ENCODE measurements at regions not wholly inside any gene's neighbourhood (a gene's known extent, or its start where the extent isn't known, plus 50 kb on each side); places are given as distances from the start of the nearest gene placed in this dataset.

DNA sequence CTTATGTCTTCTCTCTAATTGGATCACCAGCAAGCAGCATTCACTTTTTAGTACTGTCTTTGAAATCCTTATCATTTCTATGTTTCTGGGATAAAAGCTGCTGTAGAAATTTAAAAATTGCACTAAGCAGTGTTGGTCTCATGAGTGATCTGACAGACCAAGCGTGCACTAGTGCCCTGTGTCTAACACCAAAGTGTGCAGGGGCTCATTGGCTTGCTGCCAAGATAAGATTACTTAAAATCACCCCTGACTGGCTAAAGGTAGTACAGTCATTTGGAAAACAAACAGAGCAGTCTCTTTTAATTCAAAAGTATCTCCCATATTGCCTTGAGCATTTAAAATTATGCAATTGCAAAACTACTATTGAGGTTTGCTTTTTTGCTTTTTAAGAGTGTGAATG is 304.6 kb downstream of the ARAP2 start:
- Histone ChIP-seq H3K27ac (no peak overlapping the region), H3K9me3 (no peaks in the 10 kb centered on the region), H3K4me3 (no peak overlapping the region), H3K36me3 (no peaks in the 10 kb centered on the region), H3K27me3 (no peaks in the 10 kb centered on the region), H3K4me1 (no peaks in the 10 kb centered on the region)
- TF ChIP-seq, protein P1, sequence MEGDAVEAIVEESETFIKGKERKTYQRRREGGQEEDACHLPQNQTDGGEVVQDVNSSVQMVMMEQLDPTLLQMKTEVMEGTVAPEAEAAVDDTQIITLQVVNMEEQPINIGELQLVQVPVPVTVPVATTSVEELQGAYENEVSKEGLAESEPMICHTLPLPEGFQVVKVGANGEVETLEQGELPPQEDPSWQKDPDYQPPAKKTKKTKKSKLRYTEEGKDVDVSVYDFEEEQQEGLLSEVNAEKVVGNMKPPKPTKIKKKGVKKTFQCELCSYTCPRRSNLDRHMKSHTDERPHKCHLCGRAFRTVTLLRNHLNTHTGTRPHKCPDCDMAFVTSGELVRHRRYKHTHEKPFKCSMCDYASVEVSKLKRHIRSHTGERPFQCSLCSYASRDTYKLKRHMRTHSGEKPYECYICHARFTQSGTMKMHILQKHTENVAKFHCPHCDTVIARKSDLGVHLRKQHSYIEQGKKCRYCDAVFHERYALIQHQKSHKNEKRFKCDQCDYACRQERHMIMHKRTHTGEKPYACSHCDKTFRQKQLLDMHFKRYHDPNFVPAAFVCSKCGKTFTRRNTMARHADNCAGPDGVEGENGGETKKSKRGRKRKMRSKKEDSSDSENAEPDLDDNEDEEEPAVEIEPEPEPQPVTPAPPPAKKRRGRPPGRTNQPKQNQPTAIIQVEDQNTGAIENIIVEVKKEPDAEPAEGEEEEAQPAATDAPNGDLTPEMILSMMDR (IDR thresholded peaks at IDR 0.05 in 4 of 5, conservative IDR thresholded peaks at IDR 0.05 in 1 of 5): no peak
- TF ChIP-seq POLR2A (IDR thresholded peaks at IDR 0.05): no peak
- intact Hi-C loops (cut with DNase I; ENCODE audit: low total_unique reads): no loop called here
- ATAC-seq (no peak), DNase-seq (no peak)
- in situ Hi-C loops (cut with MboI; ENCODE audit: low sequenced_read_pairs in 4 of 4): no loop called here

DNA sequence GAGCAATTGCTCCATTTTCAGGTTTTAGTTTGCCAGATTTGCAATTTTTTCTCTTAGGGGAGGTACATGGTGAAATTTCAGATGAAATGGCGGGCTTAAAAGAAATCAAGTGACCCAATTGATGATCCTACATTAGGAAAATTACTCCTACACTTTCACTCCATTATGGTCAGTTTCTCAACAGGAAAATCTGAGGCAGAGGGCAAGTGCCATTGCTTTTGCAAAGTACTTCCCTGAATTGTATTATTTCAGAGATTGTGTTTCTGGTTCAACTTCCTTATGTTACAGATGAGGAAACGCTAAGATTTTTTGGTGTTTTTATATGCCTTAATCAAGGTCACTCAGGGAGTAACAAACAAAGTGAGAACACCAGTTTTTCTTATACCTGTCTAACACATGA is 302.2 kb downstream of the ARAP2 start:
- no peaks in the 10 kb centered on the region for H3K27me3 ChIP-seq
- no peak overlapping the region for H3K4me3 ChIP-seq
- ATAC-seq (no peak), DNase-seq (no peak)
- no peaks in the 10 kb centered on the region for H3K36me3 ChIP-seq
- TF ChIP-seq POLR2A (IDR thresholded peaks at IDR 0.05): no peak
- TF ChIP-seq, protein P1 (IDR thresholded peaks at IDR 0.05 in 4 of 5, conservative IDR thresholded peaks at IDR 0.05 in 1 of 5): no peak
- H3K9me3 ChIP-seq: no peaks in the 10 kb centered on the region
- intact Hi-C loops (cut with DNase I; ENCODE audit: low total_unique reads): no loop called here
- no peaks in the 10 kb centered on the region for H3K4me1 ChIP-seq
- H3K27ac ChIP-seq: no peak overlapping the region
- in situ Hi-C loops (cut with MboI; ENCODE audit: low sequenced_read_pairs in 4 of 4): no loop called here

DNA sequence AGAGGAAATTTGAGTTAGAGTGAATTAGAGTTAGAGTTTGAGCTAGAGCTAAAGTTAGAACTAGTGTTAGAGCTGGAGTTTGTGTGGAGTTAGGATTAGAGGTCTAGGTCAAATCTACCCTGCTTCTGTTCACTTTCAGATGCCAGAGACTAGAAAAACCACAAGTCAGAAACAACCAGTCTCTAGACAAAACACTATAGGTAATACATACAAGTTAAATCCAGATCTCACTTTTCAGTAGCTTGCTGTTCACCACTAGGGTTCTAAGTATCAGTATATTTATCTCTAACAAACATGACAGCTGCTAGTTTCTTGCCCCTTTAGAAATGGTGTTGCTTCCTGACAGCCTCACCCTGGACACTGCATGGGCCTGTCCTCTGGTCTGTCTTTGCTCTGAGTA is 300.7 kb downstream of the ARAP2 start:
- no peaks in the 10 kb centered on the region for H3K9me3 ChIP-seq
- DNase-seq (no peak), ATAC-seq (no peak)
- no peak overlapping the region for H3K27ac ChIP-seq
- no peaks in the 10 kb centered on the region for H3K4me1 ChIP-seq
- intact Hi-C loops (cut with DNase I; ENCODE audit: low total_unique reads) (no loop called here), in situ Hi-C loops (cut with MboI; ENCODE audit: low sequenced_read_pairs in 4 of 4) (no loop called here)
- H3K27me3 ChIP-seq: no peaks in the 10 kb centered on the region
- no peak overlapping the region for H3K4me3 ChIP-seq
- no peaks in the 10 kb centered on the region for H3K36me3 ChIP-seq
- no peak for TF ChIP-seq POLR2A (IDR thresholded peaks at IDR 0.05)
- TF ChIP-seq, protein P1 (IDR thresholded peaks at IDR 0.05 in 4 of 5, conservative IDR thresholded peaks at IDR 0.05 in 1 of 5): no peak

DNA sequence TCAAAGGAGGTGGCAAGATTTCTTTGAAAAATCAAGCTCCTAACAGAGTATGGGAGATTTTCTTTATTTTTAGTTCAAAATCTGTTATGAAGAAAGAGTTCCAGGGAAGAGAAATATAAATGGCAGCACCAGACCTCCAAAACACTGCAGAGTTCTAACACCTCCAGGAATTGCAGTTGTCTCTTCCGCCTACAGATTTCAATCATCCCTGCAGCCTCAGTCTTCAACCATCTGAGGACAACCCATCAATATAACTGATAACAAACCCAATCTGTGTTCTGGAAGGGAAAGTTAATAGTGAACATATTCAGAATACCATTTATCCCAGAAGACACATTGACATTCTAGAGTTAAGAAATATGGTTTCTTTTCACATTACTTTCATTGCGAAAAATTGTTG is 296.1 kb downstream of the ARAP2 start:
- Histone ChIP-seq H3K4me3 (no peak overlapping the region), H3K27me3 (no peaks in the 10 kb centered on the region), H3K36me3 (no peaks in the 10 kb centered on the region), H3K9me3 (no peaks in the 10 kb centered on the region), H3K27ac (no peak overlapping the region), H3K4me1 (no peaks in the 10 kb centered on the region)
- ATAC-seq (no peak), DNase-seq (no peak)
- intact Hi-C loops (cut with DNase I; ENCODE audit: low total_unique reads): no loop called here
- no peak for TF ChIP-seq POLR2A (IDR thresholded peaks at IDR 0.05)
- TF ChIP-seq, protein P1 (IDR thresholded peaks at IDR 0.05 in 4 of 5, conservative IDR thresholded peaks at IDR 0.05 in 1 of 5): no peak
- in situ Hi-C loops (cut with MboI; ENCODE audit: low sequenced_read_pairs in 4 of 4): no loop called here

DNA sequence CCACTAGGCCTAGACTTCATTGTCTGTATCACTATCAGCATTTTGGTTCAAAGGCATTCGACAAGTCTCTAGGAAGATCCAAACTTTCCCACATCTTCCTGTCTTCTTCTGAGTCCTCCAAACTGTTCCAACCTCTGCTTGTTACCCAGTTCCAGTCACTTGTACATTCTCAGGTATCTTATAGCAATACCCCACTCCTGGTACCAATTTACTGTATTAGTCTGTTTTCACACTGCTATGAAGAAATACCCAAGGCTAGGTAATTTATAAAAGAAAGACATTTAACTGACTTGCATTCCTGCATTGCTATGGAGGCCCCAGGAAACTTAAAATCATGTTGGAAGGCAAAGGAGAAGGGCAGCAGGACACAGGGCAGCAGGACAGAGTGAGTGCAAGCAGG is 293.9 kb downstream of the ARAP2 start:
- Histone ChIP-seq H3K9me3 (no peaks in the 10 kb centered on the region), H3K4me3 (no peak overlapping the region), H3K27me3 (no peaks in the 10 kb centered on the region), H3K27ac (no peak overlapping the region), H3K4me1 (no peaks in the 10 kb centered on the region), H3K36me3 (no peaks in the 10 kb centered on the region)
- ATAC-seq: no peak
- intact Hi-C loops (cut with DNase I; ENCODE audit: low total_unique reads) (no loop called here), in situ Hi-C loops (cut with MboI; ENCODE audit: low sequenced_read_pairs in 4 of 4) (no loop called here)
- TF ChIP-seq POLR2A (IDR thresholded peaks at IDR 0.05): no peak
- TF ChIP-seq, protein P1 (IDR thresholded peaks at IDR 0.05 in 4 of 5, conservative IDR thresholded peaks at IDR 0.05 in 1 of 5): no peak
- DNase-seq: no peak
